Parathyroid adenoma (tissue), 2 donors: ENCODE measurements at regions not wholly inside any gene's neighbourhood (a gene's known extent, or its start where the extent isn't known, plus 50 kb on each side); places are given as distances from the start of the nearest gene placed in this dataset.

Experiments used
- H2AFZ ChIP-seq: fragments of 300-600 bp; sonication (generic); one replicate; pipeline ENCODE4 v1.7.0; 2017; ENCODE audit warnings: antibody characterized with exemption, mild to moderate bottlenecking
- H3K27ac ChIP-seq: fragments of 300-600 bp; sonication (generic); one replicate; pipeline ENCODE4 v1.7.0; 2017
- H3K27me3 ChIP-seq: fragments of 300-600 bp; sonication (generic); one replicate; pipeline ENCODE4 v1.7.0; 2017; ENCODE audit warnings: low read length; ENCODE audit not compliant: control insufficient read depth, insufficient read depth
- H3K36me3 ChIP-seq: fragments of 300-600 bp; sonication (generic); one replicate; pipeline ENCODE4 v1.7.0; 2017; ENCODE audit warnings: low read length; ENCODE audit not compliant: control insufficient read depth, insufficient read depth
- H3K4me1 ChIP-seq: fragments of 300-600 bp; sonication (generic); one replicate; pipeline ENCODE4 v1.7.0; 2017; ENCODE audit warnings: control low read depth
- H3K4me2 ChIP-seq: fragments of 300-600 bp; sonication (generic); one replicate; pipeline ENCODE4 v1.7.0; 2017; ENCODE audit warnings: low read length
- H3K4me3 ChIP-seq: fragments of 300-600 bp; sonication (generic); one replicate; pipeline ENCODE4 v1.7.0; 2017; ENCODE audit warnings: low read depth, low read length
- H3K79me2 ChIP-seq: fragments of 300-600 bp; sonication (generic); one replicate; pipeline ENCODE4 v1.7.0; 2017; ENCODE audit warnings: control low read depth
- H3K9ac ChIP-seq: fragments of 300-600 bp; sonication (generic); one replicate; pipeline ENCODE4 v1.7.0; 2017; ENCODE audit warnings: mild to moderate bottlenecking
- H3K9me3 ChIP-seq: fragments of 300-600 bp; sonication (generic); one replicate; pipeline ENCODE4 v1.7.0; 2017; ENCODE audit warnings: low read length; ENCODE audit not compliant: control insufficient read depth
- TF ChIP-seq, protein P1 (sequence below): fragments of 300-600 bp; sonication (generic); IDR thresholded peaks from one replicate; pipeline ENCODE4 v1.7.0; 2017; ENCODE audit warnings: antibody characterized with exemption, mild to moderate bottlenecking
- donor health status: primary hyperparathyroidism.

DNA sequence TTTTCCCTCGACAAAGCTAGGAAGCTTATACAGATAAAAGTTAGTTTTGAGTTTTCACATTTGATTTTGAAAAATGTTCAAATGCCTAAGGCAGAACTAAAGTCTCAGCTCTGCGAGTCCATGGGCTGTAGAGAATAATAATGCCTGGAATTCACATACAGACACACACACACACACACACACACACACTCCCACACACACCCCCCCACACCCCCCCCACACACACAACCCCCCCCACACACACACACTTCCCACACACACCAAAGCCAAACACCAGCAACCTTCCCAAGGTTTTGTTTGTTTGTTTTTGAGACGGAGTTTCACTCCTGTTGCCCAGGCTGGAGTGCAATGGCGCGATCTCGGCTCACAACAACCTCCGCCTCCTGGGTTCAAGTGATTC is 62.8 kb upstream of the EIF5 start:
- Histone ChIP-seq H2AFZ (no peak overlapping the region), H3K4me2 (no peak overlapping the region), H3K36me3 (no peaks in the 10 kb centered on the region), H3K9me3 (no peaks in the 10 kb centered on the region), H3K27ac (no peak overlapping the region), H3K4me1 (no peaks in the 10 kb centered on the region), H3K79me2 (no peaks in the 10 kb centered on the region), H3K27me3 (no peaks in the 10 kb centered on the region), H3K4me3 (no peak overlapping the region), H3K9ac (no peak overlapping the region)
- TF ChIP-seq, protein P1, sequence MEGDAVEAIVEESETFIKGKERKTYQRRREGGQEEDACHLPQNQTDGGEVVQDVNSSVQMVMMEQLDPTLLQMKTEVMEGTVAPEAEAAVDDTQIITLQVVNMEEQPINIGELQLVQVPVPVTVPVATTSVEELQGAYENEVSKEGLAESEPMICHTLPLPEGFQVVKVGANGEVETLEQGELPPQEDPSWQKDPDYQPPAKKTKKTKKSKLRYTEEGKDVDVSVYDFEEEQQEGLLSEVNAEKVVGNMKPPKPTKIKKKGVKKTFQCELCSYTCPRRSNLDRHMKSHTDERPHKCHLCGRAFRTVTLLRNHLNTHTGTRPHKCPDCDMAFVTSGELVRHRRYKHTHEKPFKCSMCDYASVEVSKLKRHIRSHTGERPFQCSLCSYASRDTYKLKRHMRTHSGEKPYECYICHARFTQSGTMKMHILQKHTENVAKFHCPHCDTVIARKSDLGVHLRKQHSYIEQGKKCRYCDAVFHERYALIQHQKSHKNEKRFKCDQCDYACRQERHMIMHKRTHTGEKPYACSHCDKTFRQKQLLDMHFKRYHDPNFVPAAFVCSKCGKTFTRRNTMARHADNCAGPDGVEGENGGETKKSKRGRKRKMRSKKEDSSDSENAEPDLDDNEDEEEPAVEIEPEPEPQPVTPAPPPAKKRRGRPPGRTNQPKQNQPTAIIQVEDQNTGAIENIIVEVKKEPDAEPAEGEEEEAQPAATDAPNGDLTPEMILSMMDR, result no peak

- Histone ChIP-seq H3K9me3 (no peaks in the 10 kb centered on the region), H3K27me3 (no peaks in the 10 kb centered on the region), H3K79me2 (no peaks in the 10 kb centered on the region), H3K9ac (no peak overlapping the region), H3K36me3 (no peaks in the 10 kb centered on the region), H3K4me1 (no peaks in the 10 kb centered on the region), H3K27ac (no peak overlapping the region), H3K4me2 (peak overlapping the region; percentile 26), H2AFZ (peak overlapping the region; percentile 87), H3K4me3 (no peak overlapping the region)
- TF ChIP-seq, protein P1, result no peak
These were observed 60.8 kb upstream of the EIF5 start for GRCh38 chr14:103273145-103273744.

GRCh38 chr14:103273745-103274615 is 60.1 kb upstream of the EIF5 start:
- no peaks in the 10 kb centered on the region for H3K27me3 ChIP-seq
- no peak overlapping the region for H3K27ac ChIP-seq
- TF ChIP-seq, protein P1, result no peak
- H3K79me2 ChIP-seq, result no peaks in the 10 kb centered on the region
- H3K9ac ChIP-seq, result no peak overlapping the region
- H3K9me3 ChIP-seq, result no peaks in the 10 kb centered on the region
- H3K4me2 ChIP-seq, result no peak overlapping the region
- H3K4me1 ChIP-seq, result no peaks in the 10 kb centered on the region
- H3K36me3 ChIP-seq, result no peaks in the 10 kb centered on the region
- H2AFZ ChIP-seq, result peak overlapping the region; percentile 87
- H3K4me3 ChIP-seq, result no peak overlapping the region

DNA sequence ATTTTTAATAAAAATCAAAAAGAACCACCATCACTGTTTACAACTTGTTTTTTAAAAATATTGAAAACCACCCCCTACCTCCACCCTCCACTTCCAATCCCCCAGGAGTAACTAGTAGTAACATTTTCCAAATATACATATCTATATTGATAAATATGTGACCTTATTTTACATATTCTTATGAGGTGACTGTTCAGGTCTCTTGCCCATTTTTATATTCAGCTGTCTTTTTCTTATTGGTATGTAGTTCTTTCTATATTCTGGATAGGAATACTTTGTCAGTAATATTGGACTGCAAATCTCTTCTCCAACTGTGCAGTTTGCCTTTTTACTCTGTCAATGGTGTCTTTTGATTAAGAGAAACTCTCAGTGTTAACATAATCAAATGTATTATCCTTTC is 59.0 kb upstream of the EIF5 start:
- Histone ChIP-seq H3K4me3 (no peak overlapping the region), H3K4me2 (no peak overlapping the region), H3K79me2 (no peaks in the 10 kb centered on the region), H3K36me3 (no peaks in the 10 kb centered on the region), H2AFZ (no peak overlapping the region), H3K4me1 (no peaks in the 10 kb centered on the region), H3K9ac (no peak overlapping the region), H3K27ac (no peak overlapping the region), H3K9me3 (no peaks in the 10 kb centered on the region), H3K27me3 (no peaks in the 10 kb centered on the region)
- TF ChIP-seq, protein P1, result no peak
